Cardiac septum (tissue), 1 donor: ENCODE measurements at regions not wholly inside any gene's neighbourhood (a gene's known extent, or its start where the extent isn't known, plus 50 kb on each side); places are given as distances from the start of the nearest gene placed in this dataset.

Source experiments
- DNase-seq: peaks from one replicate; pipeline ENCODE4 v3.0.0-alpha.2; 2020; ENCODE audit warnings: low spot score
- intact Hi-C: fragments of 100-400 bp; cut with DNase I; formaldehyde crosslinking; loops from one replicate; pipeline ENCODE4 v1.14.0; 2022
- donor health status: DM: no; HTN: no; CAD: no.

GRCh38 chr11:38256436-38256835 is 1658.4 kb upstream of the RAG2 start:
- intact Hi-C loops = no loop called here
- no peak for DNase-seq

GRCh38 chr11:38254913-38255312 is 1656.9 kb upstream of the RAG2 start:
- intact Hi-C loops = no loop called here
- no peak for DNase-seq

- no peak for DNase-seq
- intact Hi-C loops = no loop called here
Observed at GRCh38 chr11:38252620-38253019, 1654.6 kb upstream of the RAG2 start.

- DNase-seq = no peak
- intact Hi-C loops = no loop called here
Observed at GRCh38 chr11:38246451-38246850, 1648.4 kb upstream of the RAG2 start.

- DNase-seq = no peak
- intact Hi-C loops = no loop called here
Observed at GRCh38 chr11:38226684-38227083, 1628.6 kb upstream of the RAG2 start.

GRCh38 chr11:38221295-38221694 is 1623.3 kb upstream of the RAG2 start:
- intact Hi-C loops = no loop called here
- no peak for DNase-seq

GRCh38 chr11:38219636-38220035 is 1621.6 kb upstream of the RAG2 start:
- intact Hi-C loops = no loop called here
- DNase-seq = no peak

- intact Hi-C loops = no loop called here
- DNase-seq = no peak
Observed at GRCh38 chr11:38208951-38209350, 1610.9 kb upstream of the RAG2 start.

GRCh38 chr11:38206663-38207062 is 1608.6 kb upstream of the RAG2 start:
- no peak for DNase-seq
- intact Hi-C loops = no loop called here

GRCh38 chr11:38191101-38191500 is 1593.1 kb upstream of the RAG2 start:
- no peak for DNase-seq
- intact Hi-C loops = no loop called here

GRCh38 chr11:38182126-38182866 is 1584.3 kb upstream of the RAG2 start:
- intact Hi-C loops = no loop called here
- DNase-seq = no peak

- DNase-seq = no peak
- intact Hi-C loops = no loop called here
Observed at GRCh38 chr11:38176686-38177322, 1578.8 kb upstream of the RAG2 start.

- intact Hi-C loops = no loop called here
- DNase-seq = no peak
Observed at GRCh38 chr11:38173676-38174075, 1575.6 kb upstream of the RAG2 start.

GRCh38 chr11:38169286-38169685 is 1571.2 kb upstream of the RAG2 start:
- DNase-seq = no peak
- intact Hi-C loops = no loop called here

GRCh38 chr11:38163526-38163925 is 1565.5 kb upstream of the RAG2 start:
- no peak for DNase-seq
- intact Hi-C loops = no loop called here

GRCh38 chr11:38160433-38160832 is 1562.4 kb upstream of the RAG2 start:
- DNase-seq = no peak
- intact Hi-C loops = no loop called here

GRCh38 chr11:38159038-38159437 is 1561.0 kb upstream of the RAG2 start:
- intact Hi-C loops = no loop called here
- DNase-seq = no peak

- intact Hi-C loops = no loop called here
- no peak for DNase-seq
Observed at GRCh38 chr11:38156495-38157146, 1558.6 kb upstream of the RAG2 start.

- DNase-seq = no peak
- intact Hi-C loops = no loop called here
Observed at GRCh38 chr11:38155856-38156255, 1557.8 kb upstream of the RAG2 start.

- DNase-seq = no peak
- intact Hi-C loops = no loop called here
Observed at GRCh38 chr11:38153985-38154384, 1555.9 kb upstream of the RAG2 start.

- DNase-seq = no peak
- intact Hi-C loops = no loop called here
Observed at GRCh38 chr11:38143852-38144251, 1545.8 kb upstream of the RAG2 start.
